Fibroblast of lung (primary cell): ENCODE measurements at regions not wholly inside any gene's neighbourhood (a gene's known extent, or its start where the extent isn't known, plus 50 kb on each side); places are given as distances from the start of the nearest gene placed in this dataset.

ENCODE experiments used
- DNase-seq, 2 donors: peaks; one replicate each; pipeline versions ENCODE4 v3.0.0 to v3.0.0-alpha.2; 2010; ENCODE audit warnings: low read depth in 2 of 2
- H2AFZ ChIP-seq: 2 replicates; pipeline ENCODE4 v1.5.1; 2012; ENCODE audit warnings: low read length, control low read depth, inconsistent platforms
- H3K27ac ChIP-seq: 2 replicates; pipeline ENCODE4 v1.5.1; 2011; ENCODE audit warnings: low read length, control low read depth; ENCODE audit not compliant: insufficient read depth
- H3K27me3 ChIP-seq: 2 replicates; pipeline ENCODE4 v1.5.1; 2011; ENCODE audit warnings: mild to moderate bottlenecking, low read length; ENCODE audit not compliant: control insufficient read depth, insufficient read depth
- H3K36me3 ChIP-seq: 2 replicates; pipeline ENCODE4 v1.5.1; 2011; ENCODE audit warnings: low read length; ENCODE audit not compliant: control insufficient read depth, insufficient read depth
- H3K4me1 ChIP-seq: 2 replicates; pipeline ENCODE4 v1.5.1; 2011; ENCODE audit warnings: low read length; ENCODE audit not compliant: control insufficient read depth, insufficient read depth; ENCODE audit errors: extremely low read depth
- H3K4me2 ChIP-seq: 2 replicates; pipeline ENCODE4 v1.5.1; 2011; ENCODE audit warnings: low read length, control low read depth; ENCODE audit not compliant: insufficient read depth; ENCODE audit errors: extremely low read depth
- H3K4me3 ChIP-seq, 4 experiments: fragments of 200-600 bp in 1 of 4; sonication (generic) in 1 of 4; replicated peaks in 1 of 4; 2 replicates each; pipeline ENCODE4 v1.5.1; 2011 to 2016; ENCODE audit warnings: low read length in 4 of 4, low read depth in 3 of 4, mild to moderate bottlenecking in 3 of 4, control low read depth in 2 of 4, inconsistent platforms in 1 of 4, mixed read lengths in 1 of 4; ENCODE audit not compliant: insufficient read depth in 1 of 4; ENCODE audit errors: control extremely low read depth in 1 of 4
- H3K79me2 ChIP-seq: 2 replicates; pipeline ENCODE4 v1.5.1; 2012; ENCODE audit warnings: mild to moderate bottlenecking, low read length, inconsistent platforms; ENCODE audit not compliant: control insufficient read depth, insufficient read depth
- H3K9ac ChIP-seq: 2 replicates; pipeline ENCODE4 v1.5.1; 2011; ENCODE audit warnings: mild to moderate bottlenecking, low read length, control low read depth; ENCODE audit not compliant: insufficient read depth
- H3K9me3 ChIP-seq: 2 replicates; pipeline ENCODE4 v1.5.1; 2012; ENCODE audit warnings: low read depth, low read length; ENCODE audit not compliant: control insufficient read depth, insufficient read depth
- H4K20me1 ChIP-seq: 2 replicates; pipeline ENCODE4 v1.5.1; 2011; ENCODE audit warnings: low read length; ENCODE audit not compliant: control insufficient read depth, insufficient read depth; ENCODE audit errors: extremely low read depth
- CTCF ChIP-seq, 2 donors: IDR thresholded peaks in 1 of 2; conservative IDR thresholded peaks in 1 of 2; 1 replicate in 1 of 2; 2 replicates in 1 of 2; pipeline ENCODE4 v1.5.1; 2011 to 2012; ENCODE audit warnings: low read length in 2 of 2, control low read depth in 1 of 2, inconsistent platforms in 1 of 2, low read depth in 1 of 2, mild to moderate bottlenecking in 1 of 2
- EZH2 ChIP-seq: IDR thresholded peaks from 2 replicates; pipeline ENCODE4 v1.5.1; 2012; ENCODE audit warnings: low read length, control low read depth, mild to moderate bottlenecking; ENCODE audit errors: missing control alignments

GRCh38 chr9:89806371-89807100 is 201.7 kb downstream of the GADD45G start:
- Histone ChIP-seq H3K9ac (no peak overlapping the region), H3K9me3 (no peaks in the 10 kb centered on the region), H3K79me2 (no peaks in the 10 kb centered on the region), H4K20me1 (no peaks in the 10 kb centered on the region), H3K27ac (no peak overlapping the region), H3K4me1 (no peaks in the 10 kb centered on the region), H2AFZ (no peak overlapping the region), H3K36me3 (no peaks in the 10 kb centered on the region), H3K4me2 (no peak overlapping the region), H3K4me3 (no peak overlapping the region), H3K27me3 (no peaks in the 10 kb centered on the region)
- peak in 1 of 2 donors; percentile 86 for DNase-seq
- TF ChIP-seq EZH2: no peak
- TF ChIP-seq CTCF (conservative IDR thresholded peaks at IDR 0.05 in 1 of 2, IDR thresholded peaks at IDR 0.05 in 1 of 2; ENCODE audit: low read depth in 1 of 2, low read length in 2 of 2): no peak

GRCh38 chr9:89807101-89807395 is 202.2 kb downstream of the GADD45G start:
- H4K20me1 ChIP-seq: no peaks in the 10 kb centered on the region
- no peak overlapping the region for H3K4me3 ChIP-seq
- no peaks in the 10 kb centered on the region for H3K4me1 ChIP-seq
- H3K4me2 ChIP-seq: no peak overlapping the region
- no peaks in the 10 kb centered on the region for H3K27me3 ChIP-seq
- no peak overlapping the region for H3K27ac ChIP-seq
- H3K79me2 ChIP-seq: no peaks in the 10 kb centered on the region
- no peaks in the 10 kb centered on the region for H3K9me3 ChIP-seq
- no peaks in the 10 kb centered on the region for H3K36me3 ChIP-seq
- no peak overlapping the region for H3K9ac ChIP-seq
- DNase-seq: no peak
- H2AFZ ChIP-seq: no peak overlapping the region
- TF ChIP-seq CTCF (conservative IDR thresholded peaks at IDR 0.05 in 1 of 2, IDR thresholded peaks at IDR 0.05 in 1 of 2; ENCODE audit: low read depth in 1 of 2, low read length in 2 of 2) (no peak), EZH2 (no peak)

- Histone ChIP-seq H3K9ac (no peak overlapping the region), H3K27ac (no peak overlapping the region), H3K4me3 (no peak overlapping the region), H3K79me2 (no peaks in the 10 kb centered on the region), H2AFZ (no peak overlapping the region), H4K20me1 (no peaks in the 10 kb centered on the region), H3K36me3 (no peaks in the 10 kb centered on the region), H3K4me2 (no peak overlapping the region), H3K4me1 (no peaks in the 10 kb centered on the region), H3K9me3 (no peaks in the 10 kb centered on the region), H3K27me3 (no peaks in the 10 kb centered on the region)
- no peak for DNase-seq
- TF ChIP-seq CTCF (conservative IDR thresholded peaks at IDR 0.05 in 1 of 2, IDR thresholded peaks at IDR 0.05 in 1 of 2; ENCODE audit: low read depth in 1 of 2, low read length in 2 of 2): no peak
- no peak for TF ChIP-seq EZH2
These were observed 202.9 kb downstream of the GADD45G start for GRCh38 chr9:89807682-89808075.
